ENCODE measurements at regions not wholly inside any gene's neighbourhood (a gene's known extent, or its start where the extent isn't known, plus 50 kb on each side); places are given as distances from the start of the nearest gene placed in this dataset.

DNA sequence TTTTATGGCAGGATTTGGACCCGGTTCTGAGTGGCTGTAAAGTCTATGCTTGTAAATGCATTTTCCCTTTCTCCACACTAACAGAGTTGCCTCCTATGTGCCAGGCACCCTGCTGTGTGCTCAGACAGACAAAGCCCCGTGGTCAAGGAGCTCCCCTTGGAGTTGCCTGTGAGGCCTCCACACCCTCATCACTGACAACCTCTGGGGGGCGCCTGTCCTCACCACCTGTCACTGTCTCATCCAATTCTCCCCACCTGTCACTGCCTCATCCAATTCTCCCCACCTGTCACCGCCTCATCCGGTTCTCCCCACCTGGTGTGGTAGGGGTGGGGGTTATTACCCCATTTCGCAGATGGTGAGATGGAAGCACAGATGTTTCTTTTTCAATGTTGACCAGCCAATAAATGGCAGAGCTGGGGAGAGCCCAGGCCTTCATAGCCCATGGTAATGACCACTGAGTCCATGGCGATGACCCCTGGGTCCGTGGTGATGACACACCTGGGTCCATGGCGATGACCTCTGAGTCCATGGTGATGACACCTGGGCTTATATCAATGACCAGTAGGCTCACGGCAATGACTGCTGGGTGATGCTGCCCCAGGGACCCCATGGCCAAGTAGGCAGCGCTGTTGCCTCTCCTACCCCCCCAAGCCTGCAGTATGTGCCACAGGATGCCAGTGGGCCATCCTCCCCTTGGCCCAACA is 150.1 kb downstream of the IRF8 start:
- H3K27me3 ChIP-seq = peaks cover 0 to 89% of the 10 kb centered on the region in 2 donors

DNA sequence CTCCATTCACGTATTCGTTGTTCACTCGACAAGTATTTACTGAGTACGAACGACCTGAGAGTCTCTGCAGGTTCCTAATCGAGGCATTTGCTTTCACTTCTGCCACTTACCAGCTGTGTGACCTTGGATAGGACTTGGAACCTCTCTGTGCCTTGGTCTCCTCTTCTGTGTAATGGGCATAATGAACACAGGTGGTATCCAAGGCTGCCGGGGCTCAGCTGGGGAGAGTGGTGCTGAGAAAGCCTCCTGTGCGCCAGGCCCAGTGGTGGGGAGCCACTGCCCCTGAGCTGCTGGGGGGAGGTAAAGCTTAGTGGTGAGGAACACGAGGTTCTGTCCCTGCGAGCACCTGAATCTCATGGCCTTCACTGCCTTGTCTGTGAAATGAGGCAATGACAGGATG is 150.7 kb downstream of the IRF8 start:
- Histone ChIP-seq H3K4me1 (peaks cover 0 to 5% (median 0%) of the 10 kb centered on the region in 4 donors), H3K36me3 (no peaks in the 10 kb centered on the region), H3K27me3 (peaks cover 0 to 84% of the 10 kb centered on the region in 2 donors), H3K9me3 (no peaks in the 10 kb centered on the region), H3K4me3 (no peak overlapping the region), H3K27ac (no peak overlapping the region)
- TF ChIP-seq, protein P1, sequence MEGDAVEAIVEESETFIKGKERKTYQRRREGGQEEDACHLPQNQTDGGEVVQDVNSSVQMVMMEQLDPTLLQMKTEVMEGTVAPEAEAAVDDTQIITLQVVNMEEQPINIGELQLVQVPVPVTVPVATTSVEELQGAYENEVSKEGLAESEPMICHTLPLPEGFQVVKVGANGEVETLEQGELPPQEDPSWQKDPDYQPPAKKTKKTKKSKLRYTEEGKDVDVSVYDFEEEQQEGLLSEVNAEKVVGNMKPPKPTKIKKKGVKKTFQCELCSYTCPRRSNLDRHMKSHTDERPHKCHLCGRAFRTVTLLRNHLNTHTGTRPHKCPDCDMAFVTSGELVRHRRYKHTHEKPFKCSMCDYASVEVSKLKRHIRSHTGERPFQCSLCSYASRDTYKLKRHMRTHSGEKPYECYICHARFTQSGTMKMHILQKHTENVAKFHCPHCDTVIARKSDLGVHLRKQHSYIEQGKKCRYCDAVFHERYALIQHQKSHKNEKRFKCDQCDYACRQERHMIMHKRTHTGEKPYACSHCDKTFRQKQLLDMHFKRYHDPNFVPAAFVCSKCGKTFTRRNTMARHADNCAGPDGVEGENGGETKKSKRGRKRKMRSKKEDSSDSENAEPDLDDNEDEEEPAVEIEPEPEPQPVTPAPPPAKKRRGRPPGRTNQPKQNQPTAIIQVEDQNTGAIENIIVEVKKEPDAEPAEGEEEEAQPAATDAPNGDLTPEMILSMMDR (IDR thresholded peaks at IDR 0.05) = no peak
- no peak for DNase-seq
- intact Hi-C loops (cut with DNase I; ENCODE audit: low total_unique reads) = no loop called here

More for the DNA sequence above, 150.1 kb downstream of the IRF8 start:
- TF ChIP-seq, protein P1 (IDR thresholded peaks at IDR 0.05) = no peak
- H3K4me1 ChIP-seq = peaks cover 0 to 5% (median 0%) of the 10 kb centered on the region in 4 donors
- H3K27ac ChIP-seq = no peak overlapping the region
- H3K4me3 ChIP-seq = no peak overlapping the region
- no peaks in the 10 kb centered on the region for H3K36me3 ChIP-seq
- H3K9me3 ChIP-seq = no peaks in the 10 kb centered on the region
- DNase-seq = no peak
- intact Hi-C loops (cut with DNase I; ENCODE audit: low total_unique reads) = no loop called here

DNA sequence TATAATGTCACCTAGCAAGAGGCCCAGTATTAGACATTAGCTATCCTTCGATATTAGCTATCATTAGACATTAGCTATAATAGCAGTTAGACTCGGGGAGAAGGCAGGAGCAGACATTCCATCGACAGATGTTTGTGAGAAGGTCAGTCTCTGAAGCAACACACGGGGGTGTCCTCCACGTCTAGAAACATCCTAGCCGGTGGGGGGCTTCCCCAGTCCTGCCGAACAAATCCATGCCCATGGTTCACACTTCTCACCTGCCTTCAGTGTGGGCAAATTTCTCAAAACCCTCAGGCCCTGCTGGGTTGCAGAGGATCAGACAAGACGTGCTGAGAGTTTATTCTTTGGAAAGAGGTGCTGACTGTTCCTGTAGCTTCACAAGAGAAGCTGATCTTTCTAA is 151.1 kb downstream of the IRF8 start:
- Histone ChIP-seq H3K4me3 (no peak overlapping the region), H3K4me1 (peaks cover 0 to 5% (median 0%) of the 10 kb centered on the region in 4 donors), H3K36me3 (no peaks in the 10 kb centered on the region), H3K27me3 (peaks cover 0 to 80% of the 10 kb centered on the region in 2 donors), H3K9me3 (no peaks in the 10 kb centered on the region), H3K27ac (no peak overlapping the region)
- TF ChIP-seq, protein P1 (IDR thresholded peaks at IDR 0.05) = no peak
- intact Hi-C loops (cut with DNase I; ENCODE audit: low total_unique reads) = no loop called here
- DNase-seq = no peak

DNA sequence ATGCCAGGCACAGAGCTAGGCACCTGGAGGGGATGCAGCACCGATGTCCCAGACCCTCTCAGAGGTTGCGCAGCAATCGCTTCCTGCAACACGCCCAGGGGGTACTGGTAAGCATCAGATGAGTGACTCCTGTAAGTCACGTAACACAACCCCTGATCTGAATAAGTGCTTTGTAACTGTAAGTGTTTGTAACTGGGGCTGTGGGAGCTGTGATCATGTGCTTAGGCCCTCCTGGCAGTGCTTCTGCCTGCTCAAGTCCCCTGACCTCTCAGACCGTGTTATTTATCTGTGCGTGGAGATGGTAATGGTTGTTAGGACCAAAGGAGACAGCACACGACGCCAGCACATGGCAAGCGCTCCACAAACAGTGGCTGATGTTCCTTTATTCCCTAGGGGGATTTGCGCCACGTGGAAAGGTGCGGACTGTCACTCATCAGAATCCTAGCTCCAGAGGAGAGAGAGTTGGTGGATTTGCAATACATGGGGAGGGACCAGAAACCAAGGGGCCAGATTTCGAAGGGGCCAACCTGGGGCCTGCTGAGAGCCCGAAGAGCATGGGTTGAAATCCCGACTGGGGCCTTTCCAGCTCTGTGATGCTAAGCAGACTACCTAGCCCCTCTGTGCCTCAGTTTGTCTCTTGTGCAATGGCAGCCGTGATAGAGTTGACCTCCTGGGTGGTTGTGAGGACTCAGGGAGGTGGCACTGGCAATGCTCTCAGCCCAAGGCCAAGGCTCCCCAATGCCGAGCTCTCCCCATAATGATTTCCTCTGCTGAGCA is 151.8 kb downstream of the IRF8 start:
- H3K4me3 ChIP-seq = no peak overlapping the region
- no peak overlapping the region for H3K27ac ChIP-seq
- H3K9me3 ChIP-seq = no peaks in the 10 kb centered on the region
- intact Hi-C loops (cut with DNase I; ENCODE audit: low total_unique reads) = no loop called here
- H3K27me3 ChIP-seq = peaks cover 0 to 73% of the 10 kb centered on the region in 2 donors
- DNase-seq = no peak
- no peaks in the 10 kb centered on the region for H3K36me3 ChIP-seq
- TF ChIP-seq, protein P1 (IDR thresholded peaks at IDR 0.05) = no peak
- H3K4me1 ChIP-seq = peaks cover 0 to 5% (median 0%) of the 10 kb centered on the region in 4 donors

DNA sequence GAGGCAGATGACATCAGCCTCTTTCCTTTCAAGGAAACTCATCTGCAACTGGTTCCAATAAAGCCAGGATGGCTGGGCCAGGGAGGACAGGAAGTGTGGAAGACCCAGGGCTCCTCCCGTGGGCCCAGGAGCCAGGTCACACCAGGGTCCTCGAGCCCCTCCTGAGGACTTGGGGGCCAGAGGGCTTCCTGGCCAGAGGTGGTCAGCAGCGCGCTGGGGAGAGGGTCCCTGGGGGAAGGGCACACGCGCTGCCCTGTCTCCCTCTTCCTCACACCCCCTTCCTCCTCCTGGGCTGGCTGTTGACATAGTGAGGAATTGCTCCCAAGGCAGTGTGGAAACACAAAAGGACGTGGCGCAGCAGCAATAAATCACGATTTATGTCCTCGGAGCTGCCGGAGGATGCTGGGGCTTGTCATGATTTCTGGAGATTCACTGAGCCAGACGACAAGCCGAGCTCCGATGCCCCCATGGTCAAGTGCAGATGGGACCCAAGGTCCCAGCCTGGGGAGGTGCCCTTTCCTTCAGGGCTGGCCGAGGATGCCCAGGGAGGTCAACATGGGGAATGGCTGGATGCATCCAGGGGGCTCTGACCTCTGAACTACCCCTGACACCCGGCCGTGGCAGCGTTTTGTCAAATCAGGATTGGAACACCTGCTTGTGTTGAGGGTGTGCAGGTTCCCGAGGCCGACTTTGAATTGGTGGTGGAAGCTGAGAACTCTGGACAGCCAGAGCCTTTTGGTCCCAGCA is 152.6 kb downstream of the IRF8 start:
- no peak for DNase-seq
- peaks cover 0 to 65% of the 10 kb centered on the region in 2 donors for H3K27me3 ChIP-seq
- TF ChIP-seq, protein P1 (IDR thresholded peaks at IDR 0.05) = no peak

More for the DNA sequence above, 152.6 kb downstream of the IRF8 start:
- Histone ChIP-seq H3K9me3 (no peaks in the 10 kb centered on the region), H3K27ac (no peak overlapping the region), H3K4me1 (peaks cover 0 to 5% (median 0%) of the 10 kb centered on the region in 4 donors), H3K36me3 (no peaks in the 10 kb centered on the region), H3K4me3 (no peak overlapping the region)
- intact Hi-C loops (cut with DNase I; ENCODE audit: low total_unique reads) = no loop called here
